Erythroblast (primary cell): ENCODE measurements at regions not wholly inside any gene's neighbourhood (a gene's known extent, or its start where the extent isn't known, plus 50 kb on each side); places are given as distances from the start of the nearest gene placed in this dataset.

Experiments
- GATA1 ChIP-seq: IDR thresholded peaks from 2 replicates; pipeline ENCODE4 v1.6.1; 2011; ENCODE audit warnings: low read depth, mild to moderate bottlenecking, control low read depth, low read length, moderate library complexity
- POLR2A ChIP-seq: IDR thresholded peaks from 2 replicates; pipeline ENCODE4 v1.6.1; 2011; ENCODE audit warnings: mild to moderate bottlenecking, low read length

DNA sequence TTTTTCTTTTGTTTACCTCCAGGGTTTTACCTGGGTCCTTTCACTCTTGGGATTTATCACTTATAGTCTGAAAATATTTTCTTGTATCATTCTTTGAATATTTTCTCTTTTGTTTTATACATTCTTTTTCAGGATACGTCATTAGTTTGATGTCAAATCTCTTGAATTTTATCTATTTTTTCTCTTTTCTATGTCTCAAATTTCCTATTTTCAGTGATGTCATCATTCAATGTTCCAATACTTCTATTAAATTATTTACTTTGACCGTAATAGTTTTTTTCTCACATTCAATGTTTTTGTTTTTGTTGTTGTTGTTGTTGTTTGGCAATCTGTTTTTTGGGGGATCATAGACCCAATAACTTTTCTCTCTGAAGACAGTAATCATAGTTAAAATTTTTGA lies 83.5 kb downstream of the PRR20E start:
- TF ChIP-seq POLR2A (no peak), GATA1 (no peak)
